Stimulated activated CD4-positive, alpha-beta T cell treated with anti-CD3 and anti-CD28 coated beads, Interleukin-15, amount 100 ng/mL, for 24 hours (primary cell): ENCODE measurements at regions not wholly inside any gene's neighbourhood (a gene's known extent, or its start where the extent isn't known, plus 50 kb on each side); places are given as distances from the start of the nearest gene placed in this dataset.
A peak's percentile ranks its signal among the peaks of the same experiment; 100 is the strongest.
"Not testable (repeated sequence)": the region's sequence is repeated elsewhere in the genome, so short reads cannot be mapped to it uniquely, and the experiment has no call there.

ENCODE experiments used
- DNase-seq: peaks from one replicate; pipeline ENCODE4 v3.0.0-alpha.2; 2020

GRCh38 chrX:7514871-7515599 lies 327.9 kb upstream of the VCX start:
- no peak for DNase-seq

GRCh38 chrX:7512845-7513244 lies 330.1 kb upstream of the VCX start:
- no peak for DNase-seq

DNA sequence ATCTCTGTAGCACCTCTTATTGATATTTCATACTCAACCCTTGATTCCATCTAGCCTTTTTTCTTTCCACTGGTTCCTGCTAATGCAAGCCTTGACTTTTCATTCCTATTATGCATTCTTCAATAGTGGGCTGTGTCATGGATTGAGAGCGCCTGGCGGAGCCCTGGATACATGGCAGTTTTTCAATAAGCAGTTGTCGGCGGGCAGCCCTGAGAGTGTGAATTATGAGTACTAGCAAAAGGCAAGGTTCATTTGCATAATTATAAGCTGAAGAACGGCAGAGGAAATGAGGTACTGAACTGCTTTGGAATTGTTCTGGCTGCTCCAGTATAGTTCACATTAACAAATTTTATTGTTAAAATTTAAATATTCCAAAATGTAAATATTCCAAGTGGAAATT lies 339.7 kb upstream of the VCX start:
- no peak for DNase-seq

- DNase-seq: no peak
Observed at GRCh38 chrX:7500386-7500785, 342.6 kb upstream of the VCX start.

DNA sequence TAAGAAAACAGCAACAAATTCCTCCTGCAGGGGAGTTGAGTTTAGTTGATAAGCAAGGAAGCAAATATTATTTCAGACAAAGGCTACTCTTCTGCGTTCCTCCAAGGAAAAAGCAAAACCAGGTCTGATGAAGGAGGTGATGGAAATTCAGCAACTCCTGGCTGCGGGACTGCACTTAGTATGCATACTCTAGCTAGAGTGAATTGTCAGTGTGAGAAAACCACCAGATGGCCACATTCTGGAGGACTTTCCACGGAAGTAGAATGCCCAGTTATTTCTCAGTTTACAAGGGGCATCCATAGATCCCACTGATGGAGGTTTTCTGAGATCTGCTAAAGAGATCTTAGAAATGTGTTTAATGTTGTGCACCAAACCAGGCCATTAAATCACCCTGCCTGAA lies 338.6 kb upstream of the PUDP start:
- no peak for DNase-seq

- no peak for DNase-seq
Observed at GRCh38 chrX:7485061-7485460, 337.1 kb upstream of the PUDP start.

DNA sequence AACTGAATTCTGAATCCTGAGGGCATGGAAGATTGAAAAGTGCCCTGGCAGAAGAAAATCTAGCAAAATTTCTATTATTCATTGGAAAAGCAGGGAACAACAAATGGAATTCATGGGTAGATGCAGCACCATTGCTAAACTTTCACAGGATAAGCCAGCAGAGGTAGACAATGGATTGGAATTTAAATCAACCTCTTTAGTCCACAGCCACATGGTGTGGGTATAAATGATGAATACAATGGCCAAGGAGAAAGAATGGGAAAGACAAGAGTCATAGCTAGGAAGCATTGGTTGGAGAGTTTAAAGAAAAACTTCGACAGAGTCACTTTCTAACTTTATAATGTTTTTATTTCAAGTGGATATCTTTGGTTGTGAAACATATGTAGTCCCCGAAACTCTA lies 332.8 kb upstream of the PUDP start:
- no peak for DNase-seq

- no peak for DNase-seq
Observed at GRCh38 chrX:7462110-7462509, 314.2 kb upstream of the PUDP start.

DNA sequence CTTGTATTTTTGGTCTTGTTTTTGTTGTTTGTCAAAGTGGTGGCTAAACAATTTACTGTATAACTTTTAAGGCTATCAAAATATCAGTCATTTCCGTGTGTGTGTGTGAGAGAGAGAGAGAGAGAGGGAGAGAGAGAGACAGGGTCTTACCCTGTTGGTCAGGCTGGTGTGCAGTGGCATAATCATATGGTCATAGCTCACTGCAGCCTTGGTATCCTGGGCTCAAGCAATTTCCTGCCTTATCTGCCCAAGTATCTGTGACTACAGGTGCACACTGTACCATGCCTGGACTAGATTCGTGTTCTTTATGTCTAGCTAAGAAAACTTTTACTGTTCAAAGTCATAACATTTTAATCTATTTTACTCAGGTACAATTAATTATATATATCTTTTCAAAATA lies 313.1 kb upstream of the PUDP start:
- not testable (repeated sequence) for DNase-seq

GRCh38 chrX:7447801-7448499 lies 300.0 kb upstream of the PUDP start:
- DNase-seq: no peak

GRCh38 chrX:7446815-7447214 lies 298.9 kb upstream of the PUDP start:
- DNase-seq: no peak

DNA sequence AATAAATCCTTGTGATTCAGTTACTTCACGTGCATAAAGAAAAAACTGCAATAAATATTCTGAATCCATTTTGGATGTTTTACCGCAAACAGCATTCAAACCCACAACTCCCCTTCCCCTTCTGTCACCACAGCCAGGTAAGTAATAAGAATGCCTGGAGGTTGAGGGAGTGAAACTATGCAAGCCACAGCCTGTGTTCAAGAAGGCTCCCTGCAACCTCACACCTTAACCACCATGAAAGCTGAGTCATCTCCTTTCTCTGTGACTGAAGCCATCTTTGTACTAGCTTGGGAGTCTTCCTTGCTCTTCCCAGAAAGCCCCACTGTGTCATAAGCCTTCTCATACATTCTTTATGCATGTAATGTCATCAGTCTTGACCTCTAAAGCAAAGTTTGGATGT lies 297.0 kb upstream of the PUDP start:
- DNase-seq: peak; percentile 1

GRCh38 chrX:7441586-7441985 lies 293.6 kb upstream of the PUDP start:
- DNase-seq: no peak

DNA sequence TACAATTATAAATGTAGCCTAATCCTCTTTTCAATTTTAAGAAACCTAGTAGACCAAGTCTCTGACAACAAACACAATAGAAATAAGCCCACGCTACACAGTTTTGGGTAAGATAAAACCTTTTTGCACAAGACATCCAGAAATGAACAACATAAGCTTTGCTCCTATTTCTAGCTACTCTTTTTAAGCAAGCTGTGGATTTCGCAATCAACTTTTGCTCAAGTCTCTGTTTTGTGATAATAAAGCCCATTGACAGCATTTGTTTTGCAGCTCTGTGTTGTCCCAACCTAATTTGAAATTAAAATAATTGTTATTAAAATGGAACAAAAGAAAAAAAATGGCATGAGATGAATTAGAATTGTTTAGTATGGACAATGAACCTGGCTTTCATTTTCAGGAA lies 287.9 kb upstream of the PUDP start:
- no peak for DNase-seq

GRCh38 chrX:7432901-7433300 lies 284.9 kb upstream of the PUDP start:
- no peak for DNase-seq

GRCh38 chrX:7420717-7421116 lies 272.8 kb upstream of the PUDP start:
- DNase-seq: no peak

- DNase-seq: no peak
Observed at GRCh38 chrX:7414753-7415152, 266.8 kb upstream of the PUDP start.

DNA sequence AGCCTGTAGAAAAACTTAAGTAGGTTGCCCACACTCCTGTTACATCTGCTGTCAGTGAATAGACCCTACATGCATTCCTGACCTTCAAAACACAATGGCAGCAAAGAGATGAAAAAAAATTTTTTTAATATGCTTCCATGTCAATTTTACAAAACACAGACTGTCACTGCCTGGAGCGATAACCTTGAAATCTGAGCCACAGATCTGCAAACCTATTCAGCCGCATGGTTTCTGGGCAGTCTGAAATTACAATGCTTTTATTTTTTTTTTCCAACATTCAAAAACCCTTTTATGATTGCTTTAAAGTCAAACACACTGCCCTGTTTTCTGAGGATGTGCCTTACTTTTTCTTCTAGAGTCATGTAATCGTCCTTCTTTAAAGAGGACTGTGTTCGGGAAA lies 264.9 kb upstream of the PUDP start:
- no peak for DNase-seq

GRCh38 chrX:7409866-7410265 lies 261.9 kb upstream of the PUDP start:
- DNase-seq: no peak

GRCh38 chrX:7399373-7399772 lies 251.4 kb upstream of the PUDP start:
- DNase-seq: no peak

GRCh38 chrX:7390441-7390840 lies 242.5 kb upstream of the PUDP start:
- no peak for DNase-seq

GRCh38 chrX:7389576-7389975 lies 241.6 kb upstream of the PUDP start:
- no peak for DNase-seq

DNA sequence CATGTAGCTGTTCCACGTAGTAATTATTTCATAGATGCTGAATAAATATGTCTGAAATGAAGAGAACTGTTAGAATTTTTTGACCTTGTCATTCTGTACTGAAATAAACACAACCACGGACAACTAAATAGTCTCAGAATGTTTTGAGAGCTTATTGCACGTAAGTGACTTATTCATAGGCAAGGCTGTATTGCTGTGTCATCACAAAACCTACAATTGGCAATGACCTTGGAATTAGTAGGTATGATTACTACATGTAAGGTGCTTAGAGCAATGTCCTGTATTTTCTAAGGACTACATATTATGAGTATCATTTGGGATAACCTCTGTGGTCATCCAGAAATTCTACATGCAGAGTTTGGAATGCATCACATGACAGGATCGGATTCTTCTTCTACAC lies 237.2 kb upstream of the PUDP start:
- DNase-seq: no peak

DNA sequence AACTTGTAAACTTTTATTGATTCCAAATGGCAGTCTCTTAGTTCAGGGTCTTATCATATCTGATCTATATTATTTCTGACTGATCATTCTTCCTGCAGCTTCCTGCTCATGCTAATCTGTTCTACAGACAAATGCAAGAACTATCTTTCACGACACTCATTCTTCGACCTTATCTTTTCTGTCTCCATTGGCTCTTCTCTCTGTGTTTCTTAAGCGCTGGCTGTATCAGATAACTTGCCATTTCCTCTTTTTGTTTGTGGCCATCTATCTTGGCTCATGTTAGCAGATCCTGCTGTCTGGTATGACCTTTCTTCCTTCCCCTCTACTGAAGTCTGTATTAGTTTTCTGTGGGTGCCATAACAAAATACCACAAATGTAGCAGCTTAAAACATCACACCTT lies 230.5 kb upstream of the PUDP start:
- no peak for DNase-seq
